Neuronal stem cell (in vitro differentiated cells): ENCODE measurements at regions not wholly inside any gene's neighbourhood (a gene's known extent, or its start where the extent isn't known, plus 50 kb on each side); places are given as distances from the start of the nearest gene placed in this dataset.

Experiments used
- DNase-seq: peaks from one replicate; pipeline ENCODE4 v3.0.0-alpha.2; 2013; ENCODE audit warnings: low spot score
- H2AFZ ChIP-seq: one replicate; pipeline ENCODE4 v1.6.1; 2013; ENCODE audit warnings: mild to moderate bottlenecking, low read length, inconsistent platforms
- H2AK5ac ChIP-seq: 2 replicates; pipeline ENCODE4 v1.6.1; 2013; ENCODE audit warnings: low read depth, mild to moderate bottlenecking, inconsistent platforms, low read length, moderate library complexity, mixed read lengths
- H2BK120ac ChIP-seq: 2 replicates; pipeline ENCODE4 v1.6.1; 2013; ENCODE audit warnings: low read depth, mild to moderate bottlenecking, inconsistent platforms, low read length, moderate library complexity, mixed read lengths
- H2BK12ac ChIP-seq: one replicate; pipeline ENCODE4 v1.6.1; 2013; ENCODE audit warnings: low read length, inconsistent platforms
- H2BK15ac ChIP-seq: 2 replicates; pipeline ENCODE4 v1.6.1; 2013; ENCODE audit warnings: mild to moderate bottlenecking, low read length, inconsistent platforms, mixed read lengths
- H2BK5ac ChIP-seq: one replicate; pipeline ENCODE4 v1.6.1; 2013; ENCODE audit warnings: inconsistent platforms, mild to moderate bottlenecking, low read length, moderate library complexity
- H3K14ac ChIP-seq: one replicate; pipeline ENCODE4 v1.6.1; 2013; ENCODE audit warnings: low read length, inconsistent platforms
- H3K18ac ChIP-seq: 2 replicates; pipeline ENCODE4 v1.6.1; 2013; ENCODE audit warnings: low read length, inconsistent platforms
- H3K23ac ChIP-seq: 2 replicates; pipeline ENCODE4 v1.6.1; 2013; ENCODE audit warnings: low read depth, mild to moderate bottlenecking, mixed read lengths, low read length, inconsistent platforms; ENCODE audit not compliant: poor library complexity
- H3K27ac ChIP-seq: replicated peaks from 3 replicates; pipeline ENCODE4 v1.5.1; 2013; ENCODE audit warnings: low read length, inconsistent platforms
- H3K27me3 ChIP-seq, 3 experiments: 2 replicates each; pipeline ENCODE4 v1.6.1; 2013; ENCODE audit warnings: low read length in 3 of 3, mild to moderate bottlenecking in 2 of 3, inconsistent platforms in 1 of 3, low read depth in 1 of 3, mixed read lengths in 1 of 3, moderate library complexity in 1 of 3; ENCODE audit not compliant: control insufficient read depth in 3 of 3, insufficient read depth in 3 of 3
- H3K36me3 ChIP-seq, 2 donors: replicated peaks in 1 of 2; 2 replicates each; pipeline ENCODE4 v1.6.1; 2013; ENCODE audit warnings: low read length in 2 of 2; ENCODE audit not compliant: control insufficient read depth in 2 of 2, insufficient read depth in 2 of 2
- H3K4ac ChIP-seq: 2 replicates; pipeline ENCODE4 v1.6.1; 2013; ENCODE audit warnings: inconsistent platforms, mild to moderate bottlenecking, low read length, moderate library complexity
- H3K4me1 ChIP-seq, 2 donors: 1 replicate in 1 of 2; 2 replicates in 1 of 2; pipeline ENCODE4 v1.6.1; 2013; ENCODE audit warnings: low read length in 2 of 2, low read depth in 1 of 2; ENCODE audit not compliant: control insufficient read depth in 2 of 2, insufficient read depth in 1 of 2
- H3K4me2 ChIP-seq: one replicate; pipeline ENCODE4 v1.6.1; 2013; ENCODE audit warnings: mild to moderate bottlenecking, low read length, inconsistent platforms; ENCODE audit not compliant: insufficient read depth, poor library complexity, severe bottlenecking
- H3K4me3 ChIP-seq, 2 donors: 2 replicates each; pipeline ENCODE4 v1.5.1; 2013; ENCODE audit warnings: low read length in 2 of 2, mild to moderate bottlenecking in 2 of 2, inconsistent platforms in 1 of 2, moderate library complexity in 1 of 2
- H3K79me1 ChIP-seq: one replicate; pipeline ENCODE4 v1.6.1; 2013; ENCODE audit warnings: low read depth, mild to moderate bottlenecking, inconsistent platforms, low read length, moderate library complexity
- H3K9ac ChIP-seq: one replicate; pipeline ENCODE4 v1.6.1; 2013; ENCODE audit warnings: mild to moderate bottlenecking, low read depth, low read length, inconsistent platforms; ENCODE audit not compliant: poor library complexity
- H3K9me3 ChIP-seq, 2 donors: replicated peaks in 1 of 2; 2 replicates each; pipeline versions ENCODE3 to v1.6.1; 2013; ENCODE audit warnings: low read length in 2 of 2, mild to moderate bottlenecking in 2 of 2, inconsistent platforms in 1 of 2, low read depth in 1 of 2, mixed read lengths in 1 of 2, moderate library complexity in 1 of 2; ENCODE audit not compliant: control insufficient read depth in 2 of 2, insufficient read depth in 1 of 2
- H4K8ac ChIP-seq: one replicate; pipeline ENCODE4 v1.6.1; 2013; ENCODE audit warnings: low read depth, mild to moderate bottlenecking, inconsistent platforms, low read length, moderate library complexity
- H4K91ac ChIP-seq: one replicate; pipeline ENCODE4 v1.6.1; 2013; ENCODE audit warnings: low read length, low read depth, mild to moderate bottlenecking, inconsistent platforms; ENCODE audit not compliant: poor library complexity
- WGBS, 2 donors: extraction: QIAGEN DNeasy Blood & Tissue Kit; methylation state at CpG; one replicate each; pipeline ENCODE4 v1.1.7; 2013; ENCODE audit warnings: missing lambda C conversion rate in 2 of 2, mixed read lengths in 1 of 2; ENCODE audit not compliant: insufficient read length in 2 of 2, insufficient replicate concordance in 1 of 2; ENCODE audit errors: extremely low coverage in 2 of 2; 5-methylcytosine and 5-hydroxymethylcytosine counted together

DNA sequence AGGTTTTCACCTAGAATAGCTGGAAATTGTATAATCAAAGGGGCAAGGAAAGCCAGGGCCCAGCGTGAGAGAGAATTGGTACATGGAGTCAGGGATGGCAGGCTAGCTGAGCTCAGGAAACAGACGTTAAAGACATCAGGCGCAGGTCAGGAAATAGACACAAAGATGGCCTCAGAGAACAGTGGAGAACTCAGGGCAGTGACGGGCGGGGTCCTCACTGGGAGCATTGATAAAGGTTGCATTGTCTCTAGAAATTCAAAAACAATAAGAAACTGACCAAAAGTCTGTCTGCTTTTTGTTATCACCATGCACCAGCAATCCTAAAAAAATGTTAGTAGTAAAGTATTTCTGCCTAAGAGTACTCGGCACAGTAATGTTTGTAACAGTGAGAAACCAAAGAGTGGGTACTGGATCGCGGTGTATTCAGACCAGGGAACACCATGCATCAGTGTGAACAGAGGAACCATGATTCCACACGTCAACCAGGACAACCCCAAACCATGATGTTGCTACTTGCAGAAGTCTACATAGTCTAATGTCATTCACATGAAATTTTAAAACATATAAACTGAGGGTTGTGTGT, 81.9 kb upstream of the AUTS2 start:
- Histone ChIP-seq H3K14ac (no peak overlapping the region), H3K9ac (no peak overlapping the region), H3K79me1 (no peaks in the 10 kb centered on the region), H2BK5ac (no peak overlapping the region), H3K4me3 (no peak overlapping the region), H3K4me1 (peaks cover 10 to 14% of the 10 kb centered on the region in 2 donors), H3K4ac (no peak overlapping the region), H3K27ac (no peak overlapping the region), H3K9me3 (no peaks in the 10 kb centered on the region), H3K4me2 (no peak overlapping the region), H3K23ac (no peak overlapping the region), H2BK12ac (no peak overlapping the region), H4K8ac (no peak overlapping the region), H3K36me3 (no peaks in the 10 kb centered on the region), H3K18ac (no peak overlapping the region), H2AK5ac (no peak overlapping the region), H4K91ac (no peak overlapping the region), H2BK120ac (no peak overlapping the region), H2AFZ (no peak overlapping the region), H2BK15ac (no peak overlapping the region), H3K27me3 (peaks cover 0 to 32% (median 0%) of the 10 kb centered on the region in 3 experiments)
- no CpG with 5 or more reads among the region's 9 CpGs for WGBS, 2 donors
- DNase-seq, result no peak

DNA sequence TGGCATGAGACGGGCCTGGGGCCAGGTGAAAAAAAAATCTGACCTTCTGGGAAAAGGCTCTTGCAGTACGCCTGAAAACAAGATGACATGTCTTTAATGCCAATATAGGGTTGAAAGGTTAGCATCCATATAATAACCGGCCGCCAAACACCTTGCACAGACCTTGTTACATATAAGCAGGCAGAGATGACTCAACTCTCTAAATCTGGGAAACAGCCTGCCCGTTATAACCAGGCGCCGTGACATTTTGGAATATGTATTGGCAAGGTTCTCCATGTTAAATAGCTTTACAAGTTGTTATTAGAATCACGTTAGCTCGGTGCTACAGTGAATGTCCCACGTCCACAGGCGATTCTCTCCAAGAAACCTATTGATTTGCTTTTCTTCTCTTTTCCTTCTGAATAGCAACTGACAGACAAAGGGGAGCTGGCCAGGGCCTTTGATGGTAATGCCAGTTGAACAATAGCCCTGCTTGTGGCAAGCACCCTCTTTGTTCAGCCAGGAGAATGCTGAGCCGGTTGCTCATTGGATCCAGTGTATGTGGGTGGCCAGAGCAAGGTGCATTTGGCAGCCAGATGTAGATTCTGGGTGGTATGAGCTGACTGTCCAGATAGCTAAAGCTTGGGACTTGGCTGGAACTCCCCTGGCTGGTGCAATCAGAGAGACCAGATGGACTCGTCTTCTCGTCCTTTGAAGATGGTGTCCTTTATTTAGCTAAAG, 80.1 kb upstream of the AUTS2 start:
- no CpG with 5 or more reads among the region's 14 CpGs for WGBS, 2 donors
- H2BK12ac ChIP-seq, result no peak overlapping the region
- no peak overlapping the region for H2BK120ac ChIP-seq
- H3K9me3 ChIP-seq, result no peaks in the 10 kb centered on the region
- no peak overlapping the region for H3K9ac ChIP-seq
- H3K79me1 ChIP-seq, result no peaks in the 10 kb centered on the region
- H3K23ac ChIP-seq, result no peak overlapping the region
- peaks cover 10 to 14% of the 10 kb centered on the region in 2 donors for H3K4me1 ChIP-seq
- H3K18ac ChIP-seq, result no peak overlapping the region
- no peak overlapping the region for H3K27ac ChIP-seq
- H2AFZ ChIP-seq, result no peak overlapping the region
- no peaks in the 10 kb centered on the region for H3K36me3 ChIP-seq
- H2BK5ac ChIP-seq, result no peak overlapping the region
- no peak overlapping the region for H3K4ac ChIP-seq
- H3K4me2 ChIP-seq, result no peak overlapping the region
- no peak overlapping the region for H2AK5ac ChIP-seq
- DNase-seq, result peak; percentile 73
- no peak overlapping the region for H2BK15ac ChIP-seq
- H4K8ac ChIP-seq, result no peak overlapping the region
- H3K14ac ChIP-seq, result no peak overlapping the region
- no peak overlapping the region for H4K91ac ChIP-seq
- peaks cover 0 to 32% (median 0%) of the 10 kb centered on the region in 3 experiments for H3K27me3 ChIP-seq
- H3K4me3 ChIP-seq, result no peak overlapping the region

DNA sequence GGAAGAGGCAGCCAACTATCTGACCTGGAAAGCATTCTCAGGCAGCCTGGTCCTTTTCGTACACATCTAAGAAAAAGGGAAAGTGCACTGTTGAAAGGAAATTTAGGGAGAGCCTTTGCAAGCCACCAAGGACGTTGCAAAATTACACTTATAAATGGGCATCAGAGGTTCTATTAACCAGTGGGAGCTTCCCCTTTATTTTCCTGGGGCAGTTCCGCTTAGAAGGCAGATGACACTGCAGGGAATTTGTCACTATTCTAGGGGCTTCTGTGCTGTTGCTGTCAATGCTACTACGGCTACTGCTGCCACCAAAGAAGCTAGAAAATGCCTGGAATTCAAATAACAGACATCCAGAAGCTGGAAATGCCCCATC, 79.6 kb upstream of the AUTS2 start:
- Histone ChIP-seq H3K36me3 (no peaks in the 10 kb centered on the region), H3K4me2 (no peak overlapping the region), H2BK120ac (no peak overlapping the region), H4K8ac (no peak overlapping the region), H2BK5ac (no peak overlapping the region), H3K79me1 (no peaks in the 10 kb centered on the region), H2BK12ac (no peak overlapping the region), H2AFZ (peak overlapping the region; percentile 6), H3K14ac (no peak overlapping the region), H3K27ac (no peak overlapping the region), H3K18ac (no peak overlapping the region), H4K91ac (no peak overlapping the region), H3K9ac (no peak overlapping the region), H3K4me1 (peaks cover 10 to 14% of the 10 kb centered on the region in 2 donors), H2AK5ac (no peak overlapping the region), H3K9me3 (no peaks in the 10 kb centered on the region), H2BK15ac (no peak overlapping the region), H3K4ac (no peak overlapping the region), H3K23ac (no peak overlapping the region), H3K27me3 (peaks cover 0 to 32% (median 0%) of the 10 kb centered on the region in 3 experiments), H3K4me3 (no peak overlapping the region)
- no CpG with 5 or more reads among the region's 4 CpGs for WGBS, 2 donors
- no peak for DNase-seq

DNA sequence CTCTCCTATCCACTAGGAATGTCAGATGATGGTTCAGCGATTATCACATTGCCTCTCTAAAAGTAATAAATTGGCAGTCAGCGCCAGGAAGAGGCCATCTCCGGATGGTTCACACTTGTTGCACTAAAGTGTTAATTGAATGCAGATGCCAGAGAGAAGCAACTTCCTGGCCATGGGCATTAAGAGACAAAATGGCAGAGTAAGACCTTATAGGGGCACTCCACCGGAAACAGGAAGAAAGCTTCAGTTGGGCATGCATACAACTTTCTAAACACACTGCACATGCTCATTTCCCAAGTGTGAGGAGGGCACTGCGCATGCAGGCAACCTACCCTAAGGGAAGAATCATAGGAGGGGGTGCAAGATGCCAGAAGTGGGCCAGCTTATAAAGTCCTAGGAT, 71.7 kb upstream of the AUTS2 start:
- no peaks in the 10 kb centered on the region for H3K79me1 ChIP-seq
- WGBS, 2 donors, result no CpG with 5 or more reads among the region's 5 CpGs
- DNase-seq, result no peak
- no peak overlapping the region for H4K8ac ChIP-seq
- H2BK15ac ChIP-seq, result no peak overlapping the region
- no peak overlapping the region for H3K14ac ChIP-seq
- no peak overlapping the region for H3K4me2 ChIP-seq
- H2AFZ ChIP-seq, result no peak overlapping the region
- no peak overlapping the region for H3K4ac ChIP-seq
- no peak overlapping the region for H2BK5ac ChIP-seq
- H2BK120ac ChIP-seq, result no peak overlapping the region
- no peak overlapping the region for H2BK12ac ChIP-seq
- H3K4me3 ChIP-seq, result no peak overlapping the region
- H3K27me3 ChIP-seq, result no peaks in the 10 kb centered on the region
- peak overlapping the region; percentile 13 for H2AK5ac ChIP-seq
- no peaks in the 10 kb centered on the region for H3K36me3 ChIP-seq
- no peak overlapping the region for H3K9ac ChIP-seq
- no peak overlapping the region for H3K18ac ChIP-seq
- no peak overlapping the region for H3K23ac ChIP-seq
- H4K91ac ChIP-seq, result no peak overlapping the region
- no peak overlapping the region for H3K27ac ChIP-seq
- no peaks in the 10 kb centered on the region for H3K9me3 ChIP-seq
- H3K4me1 ChIP-seq, result no peaks in the 10 kb centered on the region
